ENCODE measurements at regions not wholly inside any gene's neighbourhood (a gene's known extent, or its start where the extent isn't known, plus 50 kb on each side); places are given as distances from the start of the nearest gene placed in this dataset.

DNA sequence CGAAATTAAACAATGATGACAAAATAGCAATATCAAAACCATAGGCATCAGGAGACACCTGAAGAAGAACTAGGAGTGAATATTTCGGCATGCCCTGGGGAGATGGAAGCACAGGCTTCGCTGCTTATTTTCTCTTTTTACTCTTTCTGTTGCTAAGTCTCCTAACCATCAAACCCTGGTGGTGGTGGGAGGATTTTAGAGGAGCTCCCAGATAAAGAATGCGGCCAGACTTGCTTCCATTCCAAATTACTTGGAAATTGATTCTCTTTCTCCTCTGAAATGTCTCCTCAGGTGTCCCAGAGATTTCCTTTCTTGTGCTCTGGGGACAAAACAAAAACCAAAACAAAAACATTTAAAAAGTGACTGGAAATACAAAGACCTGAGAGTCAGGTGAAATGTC, 243.0 kb downstream of the KBTBD8 start:
- TF ChIP-seq U2AF1 (optimal IDR thresholded peaks at IDR 0.05; ENCODE audit: low read depth, low read length) (no peak), MEF2D (tag; conservative IDR thresholded peaks at IDR 0.05; ENCODE audit: low read depth) (no peak), ZFP30 (CRISPR knock-in tag; IDR thresholded peaks at IDR 0.05; ENCODE audit: borderline replicate concordance) (no peak), SMAD3 (CRISPR knock-in tag; conservative IDR thresholded peaks at IDR 0.05) (no peak), NRF1 (conservative IDR thresholded peaks at IDR 0.05 in 1 of 2, IDR thresholded peaks at IDR 0.05 in 1 of 2) (no peak), FOSL1 (tag; conservative IDR thresholded peaks at IDR 0.05) (no peak), ZFP36 (IDR thresholded peaks at IDR 0.05; ENCODE audit: low read depth, low read length, partially characterized antibody) (no peak)
- TF ChIP-seq, protein P1, sequence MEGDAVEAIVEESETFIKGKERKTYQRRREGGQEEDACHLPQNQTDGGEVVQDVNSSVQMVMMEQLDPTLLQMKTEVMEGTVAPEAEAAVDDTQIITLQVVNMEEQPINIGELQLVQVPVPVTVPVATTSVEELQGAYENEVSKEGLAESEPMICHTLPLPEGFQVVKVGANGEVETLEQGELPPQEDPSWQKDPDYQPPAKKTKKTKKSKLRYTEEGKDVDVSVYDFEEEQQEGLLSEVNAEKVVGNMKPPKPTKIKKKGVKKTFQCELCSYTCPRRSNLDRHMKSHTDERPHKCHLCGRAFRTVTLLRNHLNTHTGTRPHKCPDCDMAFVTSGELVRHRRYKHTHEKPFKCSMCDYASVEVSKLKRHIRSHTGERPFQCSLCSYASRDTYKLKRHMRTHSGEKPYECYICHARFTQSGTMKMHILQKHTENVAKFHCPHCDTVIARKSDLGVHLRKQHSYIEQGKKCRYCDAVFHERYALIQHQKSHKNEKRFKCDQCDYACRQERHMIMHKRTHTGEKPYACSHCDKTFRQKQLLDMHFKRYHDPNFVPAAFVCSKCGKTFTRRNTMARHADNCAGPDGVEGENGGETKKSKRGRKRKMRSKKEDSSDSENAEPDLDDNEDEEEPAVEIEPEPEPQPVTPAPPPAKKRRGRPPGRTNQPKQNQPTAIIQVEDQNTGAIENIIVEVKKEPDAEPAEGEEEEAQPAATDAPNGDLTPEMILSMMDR (IDR thresholded peaks at IDR 0.05 in 2 of 3, conservative IDR thresholded peaks at IDR 0.05 in 1 of 3; ENCODE audit: insufficient read depth in 2 of 3, low read depth in 1 of 3, low read length in 3 of 3) = no peak
- TF ChIP-seq, protein P2, sequence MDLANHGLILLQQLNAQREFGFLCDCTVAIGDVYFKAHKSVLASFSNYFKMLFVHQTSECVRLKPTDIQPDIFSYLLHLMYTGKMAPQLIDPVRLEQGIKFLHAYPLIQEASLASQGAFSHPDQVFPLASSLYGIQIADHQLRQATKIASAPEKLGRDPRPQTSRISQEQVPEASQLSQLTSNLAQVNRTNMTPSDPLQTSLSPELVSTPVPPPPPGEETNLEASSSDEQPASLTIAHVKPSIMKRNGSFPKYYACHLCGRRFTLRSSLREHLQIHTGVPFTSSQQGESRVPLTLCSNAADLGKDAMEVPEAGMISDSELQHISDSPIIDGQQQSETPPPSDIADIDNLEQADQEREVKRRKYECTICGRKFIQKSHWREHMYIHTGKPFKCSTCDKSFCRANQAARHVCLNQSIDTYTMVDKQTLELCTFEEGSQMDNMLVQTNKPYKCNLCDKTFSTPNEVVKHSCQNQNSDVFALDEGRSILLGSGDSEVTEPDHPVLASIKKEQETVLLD (IDR thresholded peaks at IDR 0.05) = no peak
